ENCODE measurements at regions not wholly inside any gene's neighbourhood (a gene's known extent, or its start where the extent isn't known, plus 50 kb on each side); places are given as distances from the start of the nearest gene placed in this dataset.
A peak's percentile ranks its signal among the peaks of the same experiment; 100 is the strongest.

- no peak for DNase-seq (ENCODE audit: low read depth in 2 of 2)
Observed at GRCh38 chr3:16808393-16809107, 76.2 kb upstream of the PLCL2 start.

GRCh38 chr3:16809482-16809881 is 75.3 kb upstream of the PLCL2 start:
- DNase-seq (ENCODE audit: low read depth in 2 of 2): no peak

GRCh38 chr3:16809993-16810392 is 74.8 kb upstream of the PLCL2 start:
- no peak for DNase-seq (ENCODE audit: low read depth in 2 of 2)

DNA sequence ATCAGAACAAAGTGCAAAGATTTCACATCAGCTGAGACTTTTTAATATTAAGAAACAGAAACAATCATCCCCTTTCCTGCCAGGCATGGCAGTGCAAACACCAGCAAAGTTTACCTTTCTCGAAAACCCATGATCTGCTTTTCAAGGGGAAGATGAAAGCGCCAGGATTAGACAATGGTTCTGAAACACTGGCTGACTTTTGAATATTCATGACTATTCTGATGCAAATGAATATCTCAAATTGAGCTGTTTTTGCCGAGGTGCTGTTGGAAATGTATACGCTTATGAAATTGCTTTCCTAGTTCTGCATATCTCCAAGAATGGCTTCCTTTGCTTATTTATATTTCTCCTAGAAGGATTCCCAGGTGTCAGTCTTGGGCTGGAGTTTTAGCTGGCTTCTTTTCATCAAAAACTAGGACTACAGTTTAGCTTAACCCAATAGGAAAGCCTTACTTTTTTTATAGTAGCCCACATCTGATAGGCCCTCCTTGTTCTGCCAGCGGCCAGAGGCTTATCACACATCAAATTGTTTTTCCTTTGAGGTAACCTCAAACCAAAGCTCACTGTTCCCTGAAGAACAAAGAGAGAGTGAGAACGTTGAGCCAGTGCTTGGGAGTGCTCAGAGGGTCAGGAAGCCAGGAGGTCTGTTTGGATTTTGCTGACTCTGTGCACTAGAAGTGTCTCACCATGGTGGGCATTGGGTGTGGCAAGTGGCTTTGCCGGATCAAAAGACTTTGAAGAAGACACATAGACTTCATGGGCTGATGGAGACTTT is 74.0 kb upstream of the PLCL2 start:
- no peak for DNase-seq (ENCODE audit: low read depth in 2 of 2)

DNA sequence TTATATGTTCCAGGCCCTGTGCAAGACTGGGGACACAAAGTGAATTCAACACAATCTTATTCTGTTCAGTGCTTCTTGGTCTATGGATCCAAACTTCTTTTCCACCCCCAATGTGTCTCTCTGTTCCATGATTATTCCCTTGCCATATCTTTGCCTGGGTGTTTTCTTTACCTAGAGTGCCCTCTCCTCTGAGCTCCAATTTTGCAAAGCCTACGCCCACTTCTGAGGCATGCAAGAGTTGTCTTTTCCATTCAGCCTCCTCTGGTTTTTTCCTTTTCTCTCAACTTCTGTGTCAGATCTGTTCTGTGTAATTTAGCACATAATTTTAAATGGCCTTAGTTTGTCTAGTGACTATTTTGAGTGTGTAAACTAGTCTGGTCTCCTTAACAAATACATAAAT is 72.8 kb upstream of the PLCL2 start:
- no peak for DNase-seq (ENCODE audit: low read depth in 2 of 2)

DNA sequence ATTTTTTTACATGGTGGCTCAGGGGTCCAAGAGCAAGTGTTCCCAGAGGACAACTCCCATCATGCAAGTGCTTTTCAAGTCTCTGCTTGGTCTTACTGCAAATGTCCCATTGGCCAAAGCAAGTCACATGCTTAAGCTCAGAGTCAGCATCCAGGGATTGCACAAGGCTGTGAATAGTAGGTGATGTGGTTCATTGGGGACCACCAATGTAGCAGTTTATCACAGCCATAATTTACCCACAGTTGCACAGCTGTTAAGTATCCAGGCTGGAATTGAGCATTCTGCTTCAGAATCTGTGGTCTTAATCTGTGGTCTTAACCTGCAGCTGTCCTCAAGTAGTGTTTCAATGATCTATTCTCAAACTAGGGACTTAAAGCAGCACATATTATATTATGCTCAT is 71.4 kb upstream of the PLCL2 start:
- DNase-seq (ENCODE audit: low read depth in 2 of 2): no peak

DNA sequence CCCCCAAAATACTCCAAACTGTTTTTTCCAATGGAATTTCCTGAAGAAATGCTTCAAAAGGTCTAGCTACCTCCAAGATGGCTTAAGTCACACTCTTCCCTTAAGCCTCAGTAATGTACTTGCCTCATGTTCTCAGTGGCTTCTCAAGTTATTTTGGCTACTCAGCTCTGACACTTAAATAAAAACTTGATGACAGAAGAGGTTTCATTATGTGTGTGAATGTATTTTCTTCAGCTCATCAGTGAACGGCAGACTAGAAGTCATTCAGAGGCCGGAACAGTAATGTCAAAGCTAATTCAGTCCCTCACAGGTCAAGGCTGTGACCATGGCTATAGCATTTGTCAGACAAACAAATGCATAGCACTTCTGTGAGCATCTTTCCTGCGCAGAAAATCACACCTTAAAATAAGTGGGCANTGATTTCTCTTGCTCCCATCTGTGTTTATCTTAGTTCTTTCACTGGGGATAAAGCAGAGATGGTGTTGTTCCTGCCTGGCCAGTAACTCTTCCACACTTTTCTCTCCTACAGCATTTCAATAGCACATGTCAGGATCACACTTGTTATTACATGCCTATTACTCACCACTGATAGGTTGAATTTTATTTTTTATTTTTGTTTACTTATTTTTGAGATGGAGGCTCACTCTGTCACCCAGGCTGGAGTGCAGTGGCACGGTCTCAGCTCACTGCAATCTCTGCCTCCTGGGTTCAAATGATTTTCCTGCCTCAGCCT is 68.5 kb upstream of the PLCL2 start:
- DNase-seq (ENCODE audit: low read depth in 2 of 2): no peak

DNA sequence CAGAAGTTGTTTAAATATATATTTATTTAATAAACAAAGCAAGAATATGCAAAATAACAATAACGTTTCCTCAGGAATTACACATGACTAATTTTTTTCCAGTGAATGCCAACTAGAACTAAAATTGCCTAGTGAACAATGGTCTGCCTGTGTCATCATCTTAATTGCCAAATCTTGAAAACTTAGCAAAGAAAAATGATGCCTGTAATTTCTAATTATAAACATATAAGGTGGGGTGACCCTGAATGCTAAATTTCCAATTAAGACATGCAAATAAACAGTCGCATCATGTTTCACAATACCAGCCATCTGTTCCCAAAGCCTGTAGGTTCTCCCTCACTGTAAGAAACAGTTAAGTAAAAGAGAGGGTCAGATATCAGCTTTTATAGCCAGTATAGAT is 67.6 kb upstream of the PLCL2 start:
- no peak for DNase-seq (ENCODE audit: low read depth in 2 of 2)

DNA sequence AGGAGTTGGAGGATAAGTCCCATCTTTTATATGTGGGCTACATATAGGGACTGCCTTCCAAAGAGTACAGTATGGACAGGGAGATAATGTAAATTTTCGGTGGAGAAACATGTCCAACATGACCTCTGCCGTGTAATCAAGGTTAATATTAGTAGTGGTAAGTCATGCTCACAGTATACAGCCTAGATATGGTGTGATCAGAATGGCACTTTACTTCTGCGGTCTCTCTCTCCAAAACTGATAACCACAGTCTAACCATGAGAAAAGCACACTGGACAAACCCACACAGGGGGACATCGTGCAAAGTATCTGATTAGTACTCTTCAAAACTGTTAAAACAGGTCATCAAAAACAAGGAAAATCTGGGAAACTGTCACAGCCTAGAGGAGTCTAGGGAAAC is 66.6 kb upstream of the PLCL2 start:
- DNase-seq (ENCODE audit: low read depth in 2 of 2): no peak

DNA sequence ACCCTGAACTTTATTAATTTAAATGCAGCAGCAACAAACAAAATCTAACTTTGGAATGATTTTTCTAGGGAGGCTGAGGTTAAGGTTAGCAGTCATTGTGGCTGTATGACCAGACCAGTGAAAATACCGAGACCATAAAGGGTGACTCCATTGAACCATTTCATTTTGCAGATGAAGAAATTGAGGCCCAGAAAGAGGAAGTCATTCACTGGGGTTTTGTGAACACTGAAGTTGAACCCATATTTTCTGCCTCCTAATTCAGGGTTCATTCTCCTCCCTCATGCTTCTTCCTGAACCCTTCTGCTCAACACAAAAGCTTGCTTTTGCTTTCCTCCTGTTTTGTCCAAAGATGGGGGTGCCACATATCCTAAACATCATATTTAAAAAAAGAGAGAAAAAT is 65.8 kb upstream of the PLCL2 start:
- no peak for DNase-seq (ENCODE audit: low read depth in 2 of 2)

DNA sequence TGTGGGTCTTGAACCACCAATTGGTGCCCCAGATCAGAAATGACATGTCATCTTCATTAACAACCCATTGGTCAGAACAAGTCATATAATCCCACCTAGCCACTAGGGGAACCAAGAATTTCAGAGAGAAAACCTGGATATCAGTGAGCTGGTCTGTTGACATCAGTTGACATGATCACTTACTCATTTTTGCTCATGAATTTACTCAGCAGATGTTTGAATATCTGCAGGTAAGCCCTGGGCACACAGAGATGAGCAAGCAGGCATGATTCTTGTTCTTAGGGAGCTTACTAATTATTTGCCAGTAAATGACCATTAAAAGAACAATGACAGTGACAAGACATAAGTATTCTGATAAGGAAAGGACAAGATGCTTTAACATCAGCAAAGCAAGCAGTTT is 64.3 kb upstream of the PLCL2 start:
- DNase-seq (ENCODE audit: low read depth in 2 of 2): no peak

- no peak for DNase-seq (ENCODE audit: low read depth in 2 of 2)
Observed at GRCh38 chr3:16821053-16821452, 63.7 kb upstream of the PLCL2 start.

DNA sequence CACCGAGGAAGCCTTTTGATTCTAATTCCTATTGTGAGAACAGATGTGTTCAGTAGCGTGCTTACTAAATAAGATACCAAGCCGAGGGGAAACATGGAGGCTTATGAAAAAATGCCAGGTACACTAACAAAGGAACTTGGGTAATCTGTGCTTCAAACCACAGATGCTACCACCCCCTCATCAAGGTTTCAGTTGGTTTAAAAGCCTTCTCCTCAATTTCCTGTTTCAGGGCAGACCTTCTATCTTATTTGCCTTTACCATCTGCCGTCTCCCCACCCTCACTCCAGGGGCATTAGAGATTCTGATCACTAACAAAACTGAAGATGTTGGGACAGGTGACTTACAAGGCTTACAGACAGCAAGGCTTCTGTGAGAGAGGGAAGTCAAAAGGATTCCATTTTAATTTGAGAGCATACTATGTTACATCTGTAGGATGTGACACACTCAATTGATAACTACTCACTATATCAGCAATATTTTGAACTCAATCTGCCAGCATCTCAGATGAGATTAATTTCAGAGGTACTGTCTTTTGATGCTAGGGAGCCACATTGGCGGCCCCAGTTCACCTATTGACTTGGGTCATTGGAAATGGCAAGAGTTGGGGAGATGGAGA is 60.6 kb upstream of the PLCL2 start:
- no peak for DNase-seq (ENCODE audit: low read depth in 2 of 2)

GRCh38 chr3:16825617-16826204 is 59.0 kb upstream of the PLCL2 start:
- no peak for DNase-seq (ENCODE audit: low read depth in 2 of 2)

DNA sequence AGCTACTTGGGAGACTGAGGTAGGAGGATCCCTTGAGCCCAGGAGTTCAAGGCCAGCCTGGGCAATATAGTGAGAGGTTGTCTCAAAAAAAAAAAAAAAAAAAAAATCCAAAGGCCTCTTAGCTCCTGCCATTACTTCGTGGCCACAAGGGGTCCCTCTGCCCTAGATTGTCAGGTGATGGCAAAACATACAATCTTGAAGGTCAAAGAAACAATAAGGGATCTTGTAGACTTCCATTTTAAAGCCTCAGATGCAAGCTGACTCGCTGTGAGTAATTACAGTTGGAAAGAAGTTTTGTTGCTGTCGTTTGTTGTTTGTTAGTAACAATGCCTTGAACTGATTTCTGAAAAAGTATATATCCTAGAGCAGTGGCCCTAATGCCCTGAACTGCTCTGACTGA is 55.9 kb upstream of the PLCL2 start:
- DNase-seq (ENCODE audit: low read depth in 2 of 2): peak in 1 of 2 donors; percentile 78

DNA sequence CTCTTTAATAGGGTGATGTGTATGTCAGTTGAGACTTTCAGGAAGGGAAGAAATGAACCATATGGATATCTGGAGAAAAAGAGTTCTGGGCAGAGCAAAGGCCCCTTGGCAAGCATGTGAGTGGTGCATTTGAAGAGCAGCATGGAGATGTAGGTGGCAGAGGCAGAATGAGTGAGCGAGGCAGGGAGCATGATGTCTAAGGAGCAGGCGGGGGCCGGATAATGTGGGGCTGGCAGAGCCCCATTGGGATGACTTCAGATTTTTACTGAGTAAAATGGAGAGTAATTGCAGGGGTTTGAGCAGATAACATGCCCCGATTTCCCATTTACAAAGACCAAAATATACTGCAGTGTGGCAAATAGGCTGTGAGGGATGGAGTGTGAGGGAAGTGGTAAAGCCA is 52.9 kb upstream of the PLCL2 start:
- no peak for DNase-seq (ENCODE audit: low read depth in 2 of 2)

- DNase-seq (ENCODE audit: low read depth in 2 of 2): no peak
Observed at GRCh38 chr3:16834214-16834613, 50.5 kb upstream of the PLCL2 start.

DNA sequence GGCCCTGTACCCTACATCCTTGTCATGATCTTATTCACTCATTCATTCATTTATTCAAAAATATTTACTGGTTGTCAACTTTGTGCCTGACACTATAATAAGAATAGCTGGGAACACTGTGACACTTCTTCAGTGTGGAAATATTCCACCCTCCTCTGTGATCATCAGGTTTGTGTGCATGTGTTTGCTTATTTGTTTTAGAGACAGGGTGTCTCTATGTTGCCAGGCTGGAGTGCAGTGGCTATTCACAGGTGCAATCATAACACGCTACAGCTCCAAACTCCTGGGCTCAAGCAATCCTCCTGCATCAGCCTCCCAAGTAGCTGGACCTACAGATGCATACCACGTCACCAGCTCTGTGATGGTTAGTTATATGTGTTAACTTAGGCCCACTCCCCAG is 50.0 kb upstream of the PLCL2 start:
- no peak for DNase-seq (ENCODE audit: low read depth in 2 of 2)

Measured in dermis microvascular lymphatic vessel endothelial cell (primary cell).